Tongue (tissue), 1 donor: ENCODE measurements at regions not wholly inside any gene's neighbourhood (a gene's known extent, or its start where the extent isn't known, plus 50 kb on each side); places are given as distances from the start of the nearest gene placed in this dataset.

ENCODE experiments used
- DNase-seq: peaks from one replicate; pipeline ENCODE4 v3.0.0-alpha.2; 2015

DNA sequence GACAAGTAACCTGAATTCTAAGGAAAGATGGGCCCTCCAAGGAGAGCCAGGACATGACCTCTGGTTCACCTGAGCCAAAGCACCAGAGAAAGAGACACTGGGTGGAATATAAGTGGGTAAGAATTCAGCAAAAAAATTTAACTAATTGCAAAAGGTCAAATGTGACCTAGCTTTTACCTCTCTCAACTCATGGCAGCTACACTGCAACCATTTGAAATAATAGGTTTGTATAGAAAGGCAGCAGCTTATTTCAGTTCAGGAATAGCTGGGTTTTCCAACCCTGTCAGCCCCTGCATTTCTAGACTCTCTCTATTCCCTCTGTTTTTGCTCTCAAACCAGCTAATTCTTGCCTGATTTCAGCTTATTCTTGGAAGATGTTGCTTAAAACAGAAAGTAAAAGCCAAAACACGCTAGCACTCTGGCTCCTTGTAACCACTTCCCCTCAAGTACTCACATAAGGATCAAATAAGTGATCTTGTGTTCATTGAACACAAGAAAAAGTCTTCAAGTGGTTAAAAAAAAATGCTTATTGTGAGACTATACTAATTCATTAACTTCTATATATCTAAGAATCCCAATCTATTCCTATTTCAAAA lies 101.1 kb upstream of the NR4A3 start:
- peak; percentile 2 for DNase-seq

DNA sequence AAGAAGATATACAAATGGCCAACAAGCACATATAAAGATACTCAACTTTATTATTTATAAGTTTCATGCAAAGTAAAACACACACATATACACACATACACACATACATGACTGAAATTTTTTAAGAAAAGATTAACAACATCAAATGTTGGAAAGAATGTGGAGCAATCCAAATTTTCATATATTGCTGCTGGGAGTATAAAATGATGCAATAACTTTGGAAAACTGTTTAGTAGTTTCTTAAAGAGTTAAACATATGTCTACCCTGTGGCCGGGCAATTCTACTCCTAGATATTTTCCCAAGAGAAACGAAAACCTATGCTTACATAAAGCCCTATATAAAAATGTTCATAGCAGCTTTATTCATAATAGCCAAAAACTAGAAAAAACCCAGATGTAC lies 99.8 kb upstream of the NR4A3 start:
- no peak for DNase-seq

DNA sequence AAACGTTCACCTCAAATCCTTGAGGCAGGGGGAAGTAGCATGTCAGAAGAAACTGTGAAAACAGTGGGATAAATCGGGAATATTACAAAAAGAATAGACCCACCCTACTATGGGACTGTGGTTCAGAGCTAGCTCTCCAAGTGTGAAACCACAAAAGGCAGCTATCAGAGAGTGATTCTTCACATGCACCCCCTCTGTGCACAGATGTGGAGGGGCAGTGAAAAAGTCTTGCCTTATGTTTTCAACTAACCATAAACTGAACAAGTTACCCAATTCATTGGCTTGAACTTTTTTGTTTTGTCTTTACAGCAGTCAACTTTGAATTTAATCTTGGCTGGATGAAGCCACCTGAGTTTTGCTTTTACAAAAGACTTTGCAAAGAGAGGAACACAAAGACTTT lies 98.8 kb upstream of the NR4A3 start:
- DNase-seq = no peak

DNA sequence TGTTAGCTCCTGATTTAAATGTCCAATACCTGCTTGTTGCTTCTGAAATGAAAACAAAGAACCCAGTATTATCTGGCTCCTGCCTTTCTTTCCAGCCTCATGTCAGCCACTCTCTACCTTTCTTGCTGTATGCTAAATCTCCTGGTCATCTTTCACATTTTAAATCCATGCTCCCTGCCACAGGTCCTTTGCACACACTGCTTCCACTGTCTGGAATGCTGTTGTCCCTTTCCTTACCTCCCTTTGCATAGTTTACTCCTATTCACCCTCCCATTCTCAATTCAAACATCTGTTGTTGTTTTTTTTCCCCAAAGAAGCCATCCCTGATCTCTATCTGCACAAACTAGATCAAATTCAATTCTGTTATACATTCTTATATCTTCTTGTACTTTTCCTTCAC lies 97.0 kb upstream of the NR4A3 start:
- no peak for DNase-seq

DNA sequence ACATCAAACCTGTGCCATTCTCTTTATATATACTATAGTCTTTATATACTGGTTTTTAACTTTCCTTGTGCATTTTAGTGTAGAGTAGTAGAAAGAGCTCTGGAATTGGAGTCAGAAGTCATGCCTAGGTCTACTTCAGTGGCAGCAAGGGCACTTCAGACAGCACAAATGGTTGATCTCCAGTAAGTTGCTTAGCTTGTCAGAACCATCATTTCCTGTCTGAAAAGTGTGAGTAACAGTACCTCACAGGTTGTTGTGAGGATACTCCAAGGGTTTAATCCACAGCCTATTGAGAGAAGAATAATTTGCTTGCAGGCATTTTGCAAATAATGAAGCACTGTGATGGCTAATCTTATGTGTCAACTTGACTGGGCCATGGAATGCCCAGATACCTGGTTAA lies 95.8 kb upstream of the NR4A3 start:
- no peak for DNase-seq

DNA sequence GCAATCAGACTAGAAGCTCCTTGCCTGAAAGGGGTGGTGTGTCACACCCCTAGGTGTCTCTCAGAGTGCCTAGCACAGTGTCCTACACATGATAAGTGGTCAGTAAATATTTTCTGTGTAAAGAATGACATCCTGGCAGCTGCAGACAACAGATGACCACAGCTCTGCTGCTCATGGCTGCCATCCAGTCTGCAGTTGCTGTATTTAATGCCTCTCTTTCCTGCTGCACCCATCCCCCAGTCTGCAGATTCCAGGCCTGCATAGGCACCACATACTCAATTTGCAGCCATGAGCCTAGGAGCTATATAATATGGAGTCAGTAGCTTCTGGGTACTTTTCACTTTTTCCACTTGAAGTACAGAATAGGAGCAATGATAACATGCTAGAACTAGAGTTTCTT lies 94.9 kb upstream of the NR4A3 start:
- DNase-seq = peak; percentile 59

DNA sequence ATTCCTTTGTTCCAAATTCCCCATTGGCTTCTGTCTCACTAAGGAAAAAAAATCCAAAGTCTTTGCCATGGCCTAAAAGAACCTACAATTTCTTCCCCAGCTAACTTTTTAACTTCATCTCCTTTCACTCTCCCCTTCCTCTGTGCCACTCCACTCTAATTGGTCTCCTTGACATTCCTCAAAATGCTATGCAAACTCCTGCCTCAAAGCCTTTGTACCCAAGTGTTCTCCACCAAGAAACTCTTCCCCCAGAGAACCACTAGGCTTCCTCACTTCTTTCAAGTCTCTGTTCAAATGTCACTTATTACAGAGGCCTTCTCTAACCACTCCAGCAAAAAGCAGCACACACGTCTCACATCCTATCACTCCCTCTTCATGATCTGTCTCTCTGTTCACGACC lies 91.6 kb upstream of the NR4A3 start:
- DNase-seq = no peak

DNA sequence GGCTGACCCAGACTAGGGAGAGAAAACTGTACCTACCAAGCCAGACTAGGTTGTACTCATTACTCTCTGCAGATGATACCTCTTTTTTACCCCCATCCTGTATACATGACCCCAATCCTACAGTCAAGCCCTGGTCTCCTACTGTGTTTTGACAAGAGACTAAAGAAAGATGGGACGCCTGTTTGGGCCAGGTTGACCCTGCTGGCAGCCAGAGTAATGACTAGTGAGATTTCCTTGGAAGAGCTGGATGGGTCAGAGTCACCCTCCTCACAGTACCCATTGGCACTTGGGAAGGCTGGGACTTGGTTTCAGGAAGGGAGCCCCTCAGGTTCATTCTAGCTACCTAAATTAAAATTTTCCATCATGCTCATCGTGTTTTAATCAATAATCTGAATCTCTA lies 89.7 kb upstream of the NR4A3 start:
- DNase-seq = no peak

DNA sequence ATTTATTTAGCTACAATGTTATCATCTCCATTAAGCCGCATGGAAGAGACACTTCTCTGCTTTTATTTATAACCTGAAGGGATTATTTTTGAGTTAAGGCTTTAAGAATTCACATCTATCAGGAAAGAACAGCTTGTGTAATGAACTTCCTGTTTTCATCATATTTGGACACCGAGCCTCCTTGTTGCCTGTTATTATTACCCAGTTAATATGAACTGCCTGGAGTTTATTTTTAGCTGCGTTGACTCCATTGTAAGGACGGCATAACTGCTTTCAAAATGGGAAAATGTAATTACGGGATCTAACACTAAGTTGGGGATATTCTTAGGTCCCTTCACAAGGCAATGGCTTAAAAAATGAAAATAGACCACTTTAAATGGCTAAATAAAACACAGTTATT lies 89.0 kb upstream of the NR4A3 start:
- peak; percentile 9 for DNase-seq

DNA sequence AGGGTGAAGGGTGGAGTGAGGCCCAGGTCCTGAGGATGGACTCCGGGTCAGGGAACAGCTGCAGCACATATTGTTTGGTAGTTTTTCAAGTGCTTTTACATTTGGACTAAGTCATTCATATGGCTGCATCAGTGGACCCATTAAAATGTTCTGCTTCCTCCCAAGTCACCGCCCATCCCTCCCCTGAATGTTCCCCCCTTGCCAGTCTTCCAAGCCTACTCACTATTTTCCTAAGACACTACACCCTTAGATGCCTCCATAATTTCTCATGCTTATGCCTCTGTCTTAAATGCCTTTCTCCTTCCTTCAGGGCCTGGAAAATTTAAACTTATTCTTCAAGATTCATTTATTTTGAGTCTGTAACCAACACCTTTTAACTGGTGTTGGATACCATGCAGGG lies 86.6 kb upstream of the NR4A3 start:
- no peak for DNase-seq

DNA sequence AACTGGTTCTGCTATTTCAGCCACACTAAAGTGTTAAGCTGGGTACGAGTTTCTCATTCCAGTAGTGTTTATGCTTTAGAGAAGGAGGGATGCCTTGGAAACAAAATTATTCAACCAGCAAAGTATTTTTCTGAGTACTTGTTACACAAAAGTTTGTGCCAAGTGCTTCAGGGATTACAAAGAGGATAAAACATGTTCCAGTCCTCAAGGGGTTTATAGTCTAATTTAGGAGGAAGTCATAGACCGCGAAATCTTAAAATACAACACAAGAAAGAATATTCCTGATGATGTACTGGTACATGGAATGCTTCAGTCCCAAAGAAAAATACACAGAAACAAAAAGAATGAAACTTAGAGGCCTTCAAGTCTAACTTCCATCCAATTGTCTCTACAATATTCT lies 85.4 kb upstream of the NR4A3 start:
- no peak for DNase-seq

DNA sequence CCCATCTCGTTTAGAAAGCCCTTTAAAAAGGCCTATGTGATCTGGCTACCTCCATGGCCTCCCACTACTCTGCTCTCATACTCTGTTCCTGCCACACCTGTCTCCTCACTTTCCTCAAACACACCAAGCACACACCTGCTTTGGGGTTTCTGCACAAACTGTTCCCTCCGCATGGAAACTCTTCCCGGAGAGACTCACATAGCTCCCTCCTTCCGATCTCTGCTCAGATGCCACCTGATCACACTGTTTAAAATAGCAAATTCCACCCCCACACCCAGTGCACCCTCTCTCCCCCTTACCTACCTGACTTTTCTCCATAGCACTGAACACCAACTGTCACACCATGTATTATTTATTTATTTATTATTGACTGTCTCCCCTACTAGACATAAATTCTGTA lies 84.0 kb upstream of the NR4A3 start:
- DNase-seq = no peak

DNA sequence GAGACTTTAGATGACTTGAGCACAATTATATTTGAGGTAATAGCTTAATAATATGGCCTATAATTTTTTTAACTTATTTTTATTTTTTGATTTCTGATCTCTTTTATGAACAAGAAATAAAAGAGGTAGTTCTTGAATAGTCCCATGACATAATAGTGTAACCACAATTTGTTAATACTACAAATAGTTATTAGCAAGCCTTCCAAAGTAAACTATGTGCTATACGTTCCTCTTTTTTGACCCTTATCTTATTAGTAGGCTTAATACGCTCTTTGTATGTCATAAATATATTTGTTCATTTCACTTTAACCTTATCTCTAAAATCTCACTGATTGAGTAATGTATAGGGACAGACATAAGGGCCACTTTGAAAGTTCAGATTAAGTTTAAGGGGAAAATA lies 78.7 kb upstream of the NR4A3 start:
- no peak for DNase-seq

DNA sequence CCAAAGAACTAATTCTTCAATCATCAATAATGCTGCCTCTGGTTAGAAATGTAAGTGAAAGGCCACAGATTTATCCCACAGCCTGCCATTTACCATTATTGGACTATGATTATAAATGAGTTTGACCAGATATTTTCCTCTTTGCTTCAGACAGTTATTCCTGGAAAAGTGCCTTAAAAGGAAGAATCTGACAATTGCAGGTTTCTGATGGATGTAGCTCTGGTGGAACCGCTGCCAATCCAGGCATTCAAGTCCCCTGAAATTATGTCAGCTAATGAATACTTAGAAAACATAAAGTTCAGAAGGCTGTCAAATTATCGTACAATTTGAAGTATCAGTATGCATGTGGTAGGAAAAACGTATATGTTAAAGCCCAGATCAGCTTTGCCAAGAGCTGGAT lies 78.2 kb upstream of the NR4A3 start:
- DNase-seq = no peak

DNA sequence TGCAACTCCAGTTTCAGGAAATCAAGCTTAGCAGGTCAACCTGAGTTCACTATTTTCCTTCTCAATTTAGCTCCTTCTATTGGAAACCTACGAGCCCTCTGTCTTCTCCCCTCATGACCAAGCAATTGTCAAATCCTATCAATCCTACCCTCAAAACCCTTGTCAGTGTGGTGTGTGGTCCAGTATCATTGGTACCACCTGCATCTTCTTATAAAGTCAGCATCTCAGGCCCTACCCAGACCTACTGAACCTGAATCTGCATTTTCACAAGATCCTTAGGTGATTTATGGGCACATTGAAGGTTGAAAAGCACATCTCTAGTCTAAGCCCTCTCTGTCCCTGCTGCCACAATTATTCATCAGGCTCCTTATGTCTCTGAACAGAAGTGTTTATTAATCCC lies 77.6 kb upstream of the NR4A3 start:
- DNase-seq = no peak

DNA sequence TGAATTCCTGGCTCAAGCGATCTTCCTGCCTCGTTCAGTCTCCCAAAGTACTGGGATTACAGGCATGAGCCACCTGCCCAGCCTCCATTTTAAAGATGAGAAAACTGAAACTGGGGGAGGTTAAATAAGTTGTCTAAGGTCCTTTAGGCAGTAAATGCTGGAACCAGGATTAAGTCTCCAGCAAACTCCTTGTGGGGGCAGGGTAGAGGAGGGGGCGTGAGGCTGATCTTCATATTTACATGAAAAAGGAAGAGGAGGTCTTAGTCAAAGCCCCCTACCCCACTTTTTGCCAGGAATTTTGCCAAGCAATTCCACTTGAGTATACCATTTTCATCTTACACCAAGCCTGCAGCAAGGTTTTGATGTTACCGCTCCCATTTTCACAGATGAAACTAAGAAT lies 76.6 kb upstream of the NR4A3 start:
- no peak for DNase-seq

DNA sequence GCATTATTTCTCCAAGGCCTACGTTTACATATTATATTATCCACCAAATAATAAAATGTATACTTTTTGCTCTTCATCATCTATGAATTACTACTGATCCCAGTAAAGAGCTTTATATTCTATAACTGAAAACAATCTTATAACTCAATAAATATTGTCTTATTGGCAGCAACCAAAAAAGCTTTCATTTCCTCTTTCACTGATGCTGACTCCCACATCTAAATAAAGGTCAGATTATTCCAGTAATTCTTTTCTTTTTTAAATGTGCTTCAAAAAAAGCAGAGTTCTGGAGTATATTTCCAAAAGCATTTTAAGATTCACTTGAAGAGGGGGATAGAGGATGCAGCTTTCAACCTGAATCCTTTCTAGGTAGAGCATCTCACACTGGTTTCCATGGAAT lies 75.3 kb upstream of the NR4A3 start:
- DNase-seq = no peak

DNA sequence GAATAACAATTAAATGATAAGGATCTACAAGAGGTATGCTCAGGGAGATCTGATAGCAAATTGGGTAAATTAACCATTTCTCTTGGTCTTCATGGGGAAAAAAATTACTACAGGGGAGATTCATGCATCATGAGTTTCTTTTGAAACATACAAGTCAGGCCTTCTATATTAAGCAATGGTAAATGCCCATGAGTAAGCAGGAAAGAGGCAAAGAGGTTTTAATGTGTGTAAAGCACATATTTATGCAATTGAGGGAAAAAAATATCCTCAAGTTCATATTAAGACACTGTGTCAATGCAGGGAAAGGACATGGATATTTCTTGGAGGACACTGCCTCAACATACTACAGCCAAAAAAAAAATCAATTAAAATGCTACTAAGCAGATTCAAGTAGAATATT lies 73.4 kb upstream of the NR4A3 start:
- DNase-seq = no peak

DNA sequence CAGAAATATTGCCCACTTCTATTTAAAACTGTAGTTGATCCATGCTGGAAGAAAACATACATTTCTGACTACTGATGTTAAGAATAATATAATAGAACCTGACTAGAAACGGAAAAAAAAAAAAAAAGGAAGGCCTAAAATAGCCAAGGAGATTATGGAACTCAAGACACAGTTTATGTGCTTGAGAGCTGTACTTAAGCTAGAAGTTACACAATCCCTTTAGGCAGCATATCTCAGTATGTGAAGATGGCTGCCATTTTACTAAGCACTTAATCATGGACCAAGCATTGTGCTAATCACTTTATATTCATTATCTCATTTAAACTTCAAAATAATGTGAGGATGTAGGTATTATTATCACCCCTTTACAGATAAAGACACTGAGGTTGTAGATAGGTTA lies 73.0 kb upstream of the NR4A3 start:
- no peak for DNase-seq

DNA sequence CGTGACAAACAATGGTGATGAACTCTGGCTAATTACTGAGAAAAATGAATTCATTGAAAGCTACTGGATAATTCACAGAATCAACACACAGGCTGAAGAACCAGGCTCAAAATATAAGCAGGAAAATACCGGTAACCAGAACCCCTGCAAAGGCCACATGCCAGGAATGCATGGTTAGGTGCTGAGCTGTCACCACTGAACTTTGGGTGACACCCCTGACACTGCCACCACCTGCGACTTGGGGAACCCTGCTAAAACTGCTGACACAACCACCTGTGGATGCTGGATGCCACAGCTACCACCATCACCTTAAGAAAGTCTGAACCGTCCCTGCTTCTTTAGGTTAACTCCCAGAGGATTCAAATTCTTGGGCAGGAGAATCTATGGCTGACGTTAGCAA lies 72.0 kb upstream of the NR4A3 start:
- DNase-seq = no peak

DNA sequence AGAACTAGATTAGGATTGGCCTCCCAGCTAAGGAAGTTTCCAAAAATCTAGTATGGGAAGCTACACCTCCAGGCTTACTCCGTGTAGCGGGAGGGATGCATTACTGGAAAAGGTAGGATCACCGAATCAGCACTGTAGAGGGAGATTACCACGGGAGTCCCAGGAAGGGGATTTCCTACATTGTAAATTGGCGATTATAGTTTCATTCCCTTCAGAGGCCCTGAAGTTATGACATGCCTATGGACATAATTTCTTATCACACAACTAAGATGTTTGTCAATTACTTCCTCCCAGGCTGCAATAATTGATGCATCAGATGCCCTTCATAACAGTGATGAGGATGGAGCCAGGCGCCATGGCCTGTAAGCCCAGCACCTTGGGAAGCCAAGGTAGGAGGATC lies 71.2 kb upstream of the NR4A3 start:
- DNase-seq = no peak

DNA sequence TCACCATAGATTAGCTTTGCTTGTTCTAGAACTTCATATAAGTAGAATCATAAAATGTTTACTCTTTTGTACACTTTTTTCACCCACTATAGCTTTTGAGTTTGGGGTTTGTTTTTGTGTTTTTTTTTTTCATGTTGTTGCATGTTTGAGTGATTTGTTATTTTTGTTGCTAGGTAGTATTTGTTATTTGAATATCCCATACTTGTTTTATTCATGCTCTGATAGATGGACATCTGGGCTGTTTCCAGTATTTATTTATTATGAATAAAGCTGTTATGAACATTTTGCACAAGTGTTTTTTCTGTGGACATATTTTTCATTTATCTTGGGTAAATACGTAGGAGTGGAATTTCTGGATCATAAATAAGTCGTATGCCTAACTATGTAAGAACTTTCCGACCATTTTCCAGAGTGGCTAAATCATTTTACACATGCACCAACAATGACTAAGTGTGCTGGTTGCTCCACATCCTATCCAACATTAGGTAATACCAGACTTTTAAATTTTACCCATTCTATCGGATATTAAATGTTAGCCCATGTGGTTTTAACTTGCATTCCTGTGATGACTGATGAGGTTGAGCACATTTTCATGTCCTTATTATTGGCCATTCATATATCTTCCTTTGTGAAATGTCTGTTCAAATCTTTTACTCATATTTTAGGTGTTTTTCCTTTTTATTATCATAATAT lies 69.1 kb upstream of the NR4A3 start:
- no peak for DNase-seq

DNA sequence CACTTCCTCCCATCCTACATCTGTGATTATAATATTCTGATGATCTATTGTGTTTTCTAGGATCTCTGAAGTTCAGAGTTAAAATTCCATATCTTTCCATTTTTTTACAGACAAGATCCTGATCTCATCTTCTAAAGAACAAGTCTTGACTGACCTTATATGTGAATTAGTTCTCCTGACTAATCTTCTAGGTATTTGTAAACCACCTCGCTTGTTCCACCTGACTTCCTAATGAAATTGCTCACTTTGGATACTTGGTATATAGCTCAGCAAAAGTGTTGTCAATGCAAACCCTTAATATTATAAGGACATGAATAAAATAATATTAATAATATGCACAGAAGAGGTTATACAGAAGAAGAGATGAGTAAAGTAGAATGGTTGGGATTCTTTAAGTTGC lies 68.2 kb upstream of the NR4A3 start:
- no peak for DNase-seq

DNA sequence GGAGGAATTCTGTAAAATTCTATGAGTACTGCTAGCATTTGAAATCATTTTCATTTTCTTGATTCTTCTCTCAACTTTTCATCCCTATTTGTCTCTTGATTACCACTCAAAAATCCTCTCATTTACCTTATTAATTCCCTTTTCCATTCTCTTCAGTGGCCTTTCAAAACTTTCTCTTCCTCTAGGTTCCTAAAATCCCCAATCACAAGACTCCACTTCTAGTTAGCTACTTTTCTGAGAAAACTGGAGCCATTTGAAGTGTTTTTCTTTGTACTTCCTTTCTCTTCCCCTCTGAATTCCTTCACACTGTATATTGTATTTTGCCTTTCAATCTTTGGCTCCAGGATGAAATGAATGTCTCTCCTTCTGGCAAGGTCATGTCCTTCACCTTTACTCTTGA lies 61.3 kb upstream of the NR4A3 start:
- DNase-seq = no peak

DNA sequence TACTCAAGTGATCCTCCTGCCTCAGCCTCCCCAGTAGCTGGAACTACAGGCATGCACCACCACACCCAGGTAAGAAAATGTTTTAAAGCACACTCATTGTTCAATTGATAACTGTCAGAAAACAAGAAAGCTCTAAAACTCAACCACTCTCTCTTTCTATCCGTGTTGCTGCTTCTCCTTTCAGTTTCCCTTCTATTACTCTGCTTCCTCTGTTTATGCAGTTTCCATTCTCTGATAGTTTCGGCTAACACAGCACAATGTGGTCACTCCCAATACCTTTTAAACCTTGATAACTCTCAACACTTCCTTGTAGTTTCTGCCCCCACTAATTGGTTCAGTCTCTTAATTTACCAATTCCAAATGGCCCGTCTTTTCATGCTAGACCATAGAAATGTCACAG lies 59.2 kb upstream of the NR4A3 start:
- DNase-seq = no peak
